Progenitor cell of endocrine pancreas (in vitro differentiated cells): ENCODE measurements at regions not wholly inside any gene's neighbourhood (a gene's known extent, or its start where the extent isn't known, plus 50 kb on each side); places are given as distances from the start of the nearest gene placed in this dataset.

Experiments used
- DNase-seq: peaks from one replicate; pipeline ENCODE4 v3.0.0; 2021; ENCODE audit warnings: low spot score; ENCODE audit not compliant: unreplicated experiment
- H3K27ac Mint-ChIP-seq: 2 replicates; pipeline ENCODE4 v1.8.0; 2021; ENCODE audit warnings: mild to moderate bottlenecking, moderate library complexity, mixed read lengths
- H3K27me3 Mint-ChIP-seq: 2 replicates; pipeline ENCODE4 v1.8.0; 2021; ENCODE audit warnings: mixed read lengths
- H3K36me3 Mint-ChIP-seq: 2 replicates; pipeline ENCODE4 v1.8.0; 2022; ENCODE audit warnings: mixed read lengths; ENCODE audit not compliant: insufficient read depth
- H3K4me1 Mint-ChIP-seq: 2 replicates; pipeline ENCODE4 v1.8.0; 2021; ENCODE audit warnings: low read depth, mixed read lengths
- H3K4me3 Mint-ChIP-seq: 2 replicates; pipeline ENCODE4 v1.8.0; 2021; ENCODE audit warnings: low read depth, mild to moderate bottlenecking, moderate library complexity, mixed read lengths
- H3K9me3 Mint-ChIP-seq: 2 replicates; pipeline ENCODE4 v1.8.0; 2021; ENCODE audit warnings: low read depth, mixed read lengths
- CTCF ChIP-seq: fragments of 200-600 bp; sonication (generic); IDR thresholded peaks from one replicate; pipeline ENCODE4 v1.5.0; 2021; ENCODE audit warnings: antibody characterized with exemption, mild to moderate bottlenecking; ENCODE audit not compliant: unreplicated experiment

- peaks cover 1% of the 10 kb centered on the region for H3K4me1 Mint-ChIP-seq
- TF ChIP-seq CTCF: no peak
- no peaks in the 10 kb centered on the region for H3K36me3 Mint-ChIP-seq
- no peak overlapping the region for H3K4me3 Mint-ChIP-seq
- H3K9me3 Mint-ChIP-seq: no peaks in the 10 kb centered on the region
- H3K27ac Mint-ChIP-seq: no peak overlapping the region
- DNase-seq: no peak
- peaks cover 7% of the 10 kb centered on the region for H3K27me3 Mint-ChIP-seq
Measured at GRCh38 chr18:37724206-37724605, 158.6 kb upstream of the CELF4 start.

DNA sequence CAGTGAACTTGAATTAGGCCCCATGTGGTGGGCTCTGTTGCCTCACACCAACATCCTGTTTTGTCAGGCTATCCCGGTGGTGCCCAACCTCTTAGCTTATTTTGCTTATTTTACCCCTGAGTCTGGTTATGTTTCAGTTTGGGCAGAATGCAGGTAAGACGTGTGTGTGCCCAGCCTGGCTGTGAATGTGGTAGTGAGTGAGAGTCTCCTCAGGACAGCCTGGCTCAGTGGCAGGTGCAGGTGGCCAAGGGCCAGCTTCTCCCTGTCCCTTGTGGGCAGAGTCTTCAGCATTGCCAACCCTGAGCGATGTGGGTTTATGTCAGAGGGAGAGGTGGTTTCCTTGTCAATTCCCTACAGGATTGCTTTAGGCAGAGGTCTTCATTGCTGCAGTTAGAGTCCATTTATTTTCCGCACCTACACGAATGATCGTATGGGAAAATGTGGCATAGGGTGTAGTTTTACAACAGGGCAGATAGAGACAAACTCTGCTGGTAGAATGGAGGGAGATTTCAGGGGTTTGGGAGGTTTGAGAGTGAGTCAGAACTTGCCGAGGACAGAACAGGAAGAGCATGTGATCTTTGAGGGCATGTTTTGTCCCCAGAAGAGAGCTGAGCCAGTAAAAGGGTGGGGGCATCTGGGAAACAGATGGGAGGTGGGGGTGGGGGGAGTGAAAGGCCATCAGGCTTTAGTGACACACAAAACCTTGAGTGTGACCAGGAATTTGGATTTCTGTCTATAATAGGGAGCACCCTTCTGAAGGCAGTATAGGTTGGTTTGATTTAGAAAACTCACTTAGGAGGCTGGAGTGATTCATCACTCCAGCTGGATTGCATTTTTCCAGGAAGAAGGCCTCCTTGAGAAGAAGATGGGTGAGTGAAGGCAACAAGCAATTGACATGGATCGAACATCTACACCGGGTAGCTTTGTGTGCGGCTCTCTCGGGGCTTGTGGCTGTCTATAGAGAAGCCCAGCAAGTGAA, 156.2 kb upstream of the CELF4 start:
- no peak overlapping the region for H3K27ac Mint-ChIP-seq
- no peaks in the 10 kb centered on the region for H3K9me3 Mint-ChIP-seq
- DNase-seq: no peak
- no peak overlapping the region for H3K4me3 Mint-ChIP-seq
- peaks cover 7% of the 10 kb centered on the region for H3K27me3 Mint-ChIP-seq
- no peaks in the 10 kb centered on the region for H3K36me3 Mint-ChIP-seq
- TF ChIP-seq CTCF: no peak
- H3K4me1 Mint-ChIP-seq: peaks cover 1% of the 10 kb centered on the region

- H3K4me3 Mint-ChIP-seq: no peak overlapping the region
- no peak for TF ChIP-seq CTCF
- no peaks in the 10 kb centered on the region for H3K36me3 Mint-ChIP-seq
- DNase-seq: no peak
- H3K27me3 Mint-ChIP-seq: peaks cover 7% of the 10 kb centered on the region
- H3K27ac Mint-ChIP-seq: no peak overlapping the region
- H3K9me3 Mint-ChIP-seq: no peaks in the 10 kb centered on the region
- H3K4me1 Mint-ChIP-seq: no peaks in the 10 kb centered on the region
Measured at GRCh38 chr18:37720663-37721062, 155.1 kb upstream of the CELF4 start.

DNA sequence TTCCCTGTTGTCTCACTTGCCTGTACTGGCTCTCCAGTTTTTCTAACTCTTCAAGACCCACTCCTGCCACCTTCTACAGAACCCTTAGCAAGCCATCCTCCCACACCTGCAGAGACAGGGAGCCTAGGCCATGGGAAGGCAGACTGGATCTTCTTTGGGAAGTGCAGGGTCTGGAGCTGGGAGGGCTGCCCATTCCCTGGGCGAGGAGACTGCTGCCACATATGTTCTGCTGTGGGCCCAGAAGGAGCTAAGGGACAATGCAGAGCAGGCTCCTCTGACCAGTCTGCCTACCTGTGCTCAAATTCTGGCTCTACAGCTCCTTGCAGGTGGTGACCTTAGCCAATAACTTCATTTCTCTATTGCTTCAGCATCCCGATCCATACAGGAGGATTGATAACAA, 152.1 kb upstream of the CELF4 start:
- no peak for TF ChIP-seq CTCF
- H3K4me3 Mint-ChIP-seq: no peak overlapping the region
- no peak overlapping the region for H3K27ac Mint-ChIP-seq
- H3K27me3 Mint-ChIP-seq: no peaks in the 10 kb centered on the region
- H3K4me1 Mint-ChIP-seq: no peaks in the 10 kb centered on the region
- no peaks in the 10 kb centered on the region for H3K36me3 Mint-ChIP-seq
- H3K9me3 Mint-ChIP-seq: no peaks in the 10 kb centered on the region
- DNase-seq: no peak

DNA sequence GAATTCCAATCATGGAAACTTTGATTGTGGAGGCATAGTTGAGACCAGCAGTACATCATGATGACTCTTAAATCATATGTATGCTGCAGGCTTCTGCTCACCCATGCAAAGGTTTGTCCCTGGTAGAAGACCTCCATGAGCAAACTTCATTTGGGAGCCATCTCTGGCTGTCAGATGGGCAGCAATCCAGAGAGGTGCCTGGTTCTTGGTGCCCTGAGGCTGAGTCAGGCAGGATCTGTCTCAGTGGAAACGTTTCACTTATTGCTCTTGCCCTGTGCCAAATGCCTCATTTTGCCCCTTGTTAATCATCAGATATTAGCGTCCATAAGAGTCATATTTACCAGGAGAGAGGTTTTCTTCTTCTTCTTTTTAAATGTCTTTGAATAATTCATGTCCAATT, 151.5 kb upstream of the CELF4 start:
- Mint-ChIP-seq H3K36me3 (no peaks in the 10 kb centered on the region), H3K27ac (no peak overlapping the region), H3K4me3 (no peak overlapping the region), H3K27me3 (no peaks in the 10 kb centered on the region), H3K4me1 (no peaks in the 10 kb centered on the region), H3K9me3 (no peaks in the 10 kb centered on the region)
- no peak for TF ChIP-seq CTCF
- DNase-seq: no peak
